Muscle of arm (tissue), 1 donor: ENCODE measurements at regions not wholly inside any gene's neighbourhood (a gene's known extent, or its start where the extent isn't known, plus 50 kb on each side); places are given as distances from the start of the nearest gene placed in this dataset.
"Not testable (repeated sequence)": the region's sequence is repeated elsewhere in the genome, so short reads cannot be mapped to it uniquely, and the experiment has no call there.

Source experiments
- DNase-seq: peaks from one replicate; pipeline ENCODE4 v3.0.0-alpha.2; 2013

DNA sequence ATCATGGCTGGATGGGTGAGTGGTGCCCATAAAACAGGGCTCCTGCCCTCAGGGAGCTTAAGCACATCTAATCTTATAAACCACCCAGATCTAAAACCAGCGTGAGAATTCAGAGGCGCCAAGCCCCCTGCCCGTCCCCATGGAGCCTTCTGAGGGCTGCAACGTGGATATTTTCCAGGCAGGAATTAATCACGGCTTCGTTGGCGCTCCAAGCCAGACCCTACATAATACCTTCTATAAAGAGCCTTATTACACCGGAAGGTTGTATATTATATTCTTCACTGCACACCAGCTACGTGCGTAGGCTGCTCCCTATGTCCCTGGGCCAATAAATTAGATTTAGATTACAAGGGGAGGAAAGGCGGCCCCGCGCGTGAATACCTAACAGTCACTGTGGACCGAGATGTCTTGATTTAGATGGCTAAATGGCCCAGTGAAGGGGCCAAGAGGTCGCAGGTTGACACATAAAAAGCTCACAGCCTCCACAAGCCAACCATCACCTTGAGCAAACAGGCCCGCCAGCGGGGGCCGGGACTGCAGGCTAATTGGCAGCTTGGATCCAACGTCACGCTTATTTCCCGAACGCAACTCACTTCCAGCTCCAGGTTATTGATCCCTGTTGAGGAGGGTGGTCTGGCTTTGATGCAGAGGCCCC, 64.7 kb upstream of the APCDD1L start:
- no peak for DNase-seq

DNA sequence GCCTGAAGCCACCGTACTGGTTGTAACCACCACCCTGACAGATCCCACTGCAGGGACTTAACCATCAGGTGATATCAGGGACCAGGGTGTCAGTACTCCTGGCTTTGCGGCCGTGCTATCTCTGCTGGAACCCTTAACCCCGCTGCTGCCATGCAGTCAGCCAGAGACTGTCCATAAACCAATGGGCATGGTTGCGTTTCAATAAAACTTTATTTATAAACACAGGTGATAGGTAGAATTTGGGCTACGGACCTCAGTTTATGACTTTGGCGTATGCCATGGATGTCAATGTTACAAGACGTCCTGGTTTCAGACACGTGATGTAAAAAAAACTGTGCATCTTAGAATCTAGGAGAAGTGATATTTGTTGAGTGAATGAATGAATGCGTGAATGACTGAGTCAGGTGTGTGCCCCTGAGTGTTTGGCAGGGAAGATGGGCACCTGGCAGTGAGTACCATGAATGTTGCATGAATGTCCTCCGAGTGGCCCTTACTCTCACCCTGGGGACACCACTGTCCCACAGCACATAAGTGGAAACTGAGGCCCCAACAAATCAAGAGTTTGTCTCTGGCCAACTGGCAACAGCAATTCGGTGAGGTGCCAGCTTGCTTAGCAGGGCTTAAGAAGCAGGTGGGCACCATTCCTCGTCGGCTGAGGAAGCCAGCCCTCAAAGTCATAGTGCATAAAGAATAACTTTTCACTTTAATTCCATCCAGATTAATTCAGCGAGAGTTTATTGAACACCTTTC, 64.0 kb upstream of the APCDD1L start:
- DNase-seq = no peak

DNA sequence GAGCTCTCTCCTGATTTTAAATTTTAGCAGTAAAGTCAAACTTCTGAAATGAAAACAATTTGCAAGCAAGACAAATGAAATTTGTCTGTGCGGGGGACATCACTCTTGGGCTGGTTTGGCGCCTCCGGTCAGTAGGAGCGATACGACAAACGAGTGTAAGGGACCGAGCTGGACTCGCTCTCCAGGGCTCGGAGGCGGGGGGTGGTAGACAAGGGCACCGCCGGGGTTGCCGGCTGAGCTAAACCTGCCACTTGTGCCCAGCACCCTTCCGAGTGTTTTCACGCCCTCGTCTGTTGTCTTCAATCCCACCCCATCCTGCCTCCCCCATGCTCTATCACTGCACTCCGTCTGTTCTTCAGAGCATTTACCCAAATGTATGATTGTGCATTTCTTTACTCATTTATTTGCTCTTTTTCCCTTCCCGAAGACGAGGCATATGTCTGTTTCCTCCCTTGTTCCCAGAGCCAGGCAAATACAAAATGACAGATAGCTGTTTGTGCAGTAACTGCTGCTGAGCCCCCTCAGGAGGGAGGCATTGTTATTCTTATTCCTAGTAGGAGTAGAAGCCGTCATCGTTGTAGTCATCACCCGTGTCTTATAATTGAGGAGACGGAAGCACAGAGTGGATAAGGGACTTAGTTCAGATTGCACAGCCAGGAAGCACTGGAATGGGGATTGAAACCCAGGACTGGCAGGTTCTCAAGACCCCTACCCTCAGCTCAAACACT, 62.8 kb upstream of the APCDD1L start:
- DNase-seq = no peak

DNA sequence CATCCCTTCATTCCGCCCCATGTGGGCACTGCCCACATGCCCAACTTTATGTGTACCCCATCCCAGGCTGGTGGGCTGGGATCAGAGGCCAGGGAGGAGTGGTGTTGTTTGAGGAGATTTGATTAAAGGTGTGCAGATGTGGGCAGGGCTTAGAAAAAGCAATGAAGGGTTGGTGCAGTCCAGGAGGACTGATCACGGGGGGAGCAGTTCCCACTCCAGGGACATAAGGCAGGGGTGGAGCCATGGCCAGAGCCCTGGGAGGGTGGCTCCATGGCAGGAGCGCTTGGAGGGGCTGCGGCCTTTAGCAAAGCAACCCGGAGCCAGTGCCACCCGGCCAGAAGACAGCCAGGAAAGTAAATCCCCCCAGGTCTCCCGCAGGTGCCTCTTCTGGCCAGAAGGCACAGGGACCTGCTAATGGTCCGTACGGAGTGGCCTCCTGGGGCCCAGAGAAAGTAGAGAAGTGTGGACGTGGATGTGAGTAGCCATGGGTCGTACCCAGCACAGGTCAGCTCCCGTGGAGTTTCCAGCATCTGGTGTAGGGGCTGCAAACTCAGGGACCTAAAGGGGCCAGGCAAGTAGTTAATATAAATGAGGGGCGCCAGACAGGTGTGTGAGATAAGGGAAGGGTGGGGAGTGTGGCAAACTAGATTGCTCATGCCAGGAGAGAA, 62.1 kb upstream of the APCDD1L start:
- no peak for DNase-seq

DNA sequence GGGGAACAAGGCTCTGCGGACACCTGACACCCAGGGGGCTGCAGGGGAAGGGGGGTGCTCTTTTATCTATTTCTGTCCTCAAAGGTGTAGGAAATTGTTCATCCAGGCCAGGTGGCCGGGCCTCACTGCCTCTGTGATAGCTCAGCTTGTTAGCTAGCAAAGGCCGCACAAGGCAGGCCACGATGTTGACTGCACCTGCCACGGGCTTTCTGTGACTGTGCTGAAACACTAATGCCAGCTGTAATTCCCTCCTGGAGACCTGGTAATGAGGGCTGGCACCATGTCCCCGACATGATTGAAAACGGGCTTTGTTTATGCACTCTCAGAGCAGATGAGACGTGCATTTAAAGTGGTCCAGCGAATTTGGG, 61.4 kb upstream of the APCDD1L start:
- DNase-seq = no peak

DNA sequence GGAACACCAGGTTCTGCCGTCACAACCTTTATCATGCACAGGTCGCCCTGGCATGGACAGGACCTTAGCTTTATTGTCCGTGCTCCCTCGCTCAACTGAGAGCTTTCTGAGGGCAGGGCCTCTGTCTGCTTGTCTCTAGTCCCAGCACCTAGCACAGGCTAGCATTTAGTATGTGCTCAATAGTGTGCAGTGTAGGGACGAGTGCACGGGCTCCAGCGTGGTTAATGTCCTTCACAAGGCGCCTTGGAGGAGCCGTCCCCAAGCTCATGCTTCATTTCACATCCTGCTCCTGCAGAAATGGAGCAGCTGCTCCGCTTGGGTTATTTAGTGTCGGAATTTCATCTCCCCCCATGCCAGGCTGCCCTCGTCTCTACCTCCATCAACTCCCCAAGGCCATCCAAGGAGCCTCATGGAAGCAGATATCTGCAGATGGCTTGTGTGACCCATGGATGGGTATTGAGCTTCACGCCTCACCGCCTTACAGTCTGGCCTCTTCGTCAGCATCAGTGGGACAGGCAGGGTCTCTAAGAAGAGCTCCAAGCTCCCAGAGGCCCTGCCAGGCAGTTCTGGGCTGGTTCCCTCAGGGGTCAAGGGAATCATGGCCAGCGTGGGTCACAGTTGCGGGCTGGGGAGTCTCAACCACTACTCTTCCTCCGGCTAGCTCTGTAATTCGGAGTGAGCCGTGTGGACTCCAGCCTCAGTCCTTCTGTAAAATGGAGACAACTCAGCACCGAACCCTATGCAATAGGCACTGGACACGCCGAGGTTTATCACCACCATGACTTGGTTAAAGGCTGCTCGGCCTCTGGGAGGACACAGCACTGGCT, 60.8 kb upstream of the APCDD1L start:
- DNase-seq = no peak

DNA sequence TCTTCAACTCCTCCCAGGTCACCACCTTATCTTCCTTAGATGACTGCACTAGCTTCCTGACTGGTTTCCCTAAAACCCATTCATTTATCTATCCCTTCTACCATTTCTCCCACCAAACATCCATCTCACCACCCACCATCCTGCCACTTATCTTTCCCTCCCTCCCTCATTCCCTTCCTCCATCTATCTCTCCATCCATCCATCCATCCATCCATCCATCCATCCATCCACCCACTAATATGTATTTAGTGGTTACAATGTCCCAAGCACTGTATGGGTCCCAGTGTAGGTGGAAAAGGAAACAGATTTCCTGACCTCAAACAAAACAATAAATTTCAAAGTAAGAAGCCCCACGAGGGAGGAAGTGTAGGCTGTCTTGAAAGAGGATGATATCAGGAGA, 59.3 kb upstream of the APCDD1L start:
- DNase-seq = no peak

DNA sequence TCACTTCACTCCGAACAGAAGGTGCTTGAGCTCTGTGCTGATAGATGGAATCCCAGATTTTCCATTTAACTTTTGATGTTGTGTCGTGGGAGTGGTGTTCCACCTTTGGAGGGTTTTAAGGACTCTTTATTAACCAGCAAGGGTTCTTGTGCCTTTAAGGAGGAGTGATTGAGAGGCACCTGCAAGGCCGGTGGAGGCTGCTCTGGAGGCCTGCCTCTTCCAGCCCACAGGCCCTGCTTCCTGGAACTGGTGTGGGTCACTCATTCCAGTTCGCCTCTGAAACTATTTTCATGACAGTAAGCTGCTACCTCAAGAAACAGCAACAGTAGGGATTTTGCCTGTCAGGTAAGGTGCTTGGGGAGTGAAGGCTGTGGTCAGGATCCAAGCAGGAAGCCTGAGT, 58.8 kb upstream of the APCDD1L start:
- DNase-seq = no peak

DNA sequence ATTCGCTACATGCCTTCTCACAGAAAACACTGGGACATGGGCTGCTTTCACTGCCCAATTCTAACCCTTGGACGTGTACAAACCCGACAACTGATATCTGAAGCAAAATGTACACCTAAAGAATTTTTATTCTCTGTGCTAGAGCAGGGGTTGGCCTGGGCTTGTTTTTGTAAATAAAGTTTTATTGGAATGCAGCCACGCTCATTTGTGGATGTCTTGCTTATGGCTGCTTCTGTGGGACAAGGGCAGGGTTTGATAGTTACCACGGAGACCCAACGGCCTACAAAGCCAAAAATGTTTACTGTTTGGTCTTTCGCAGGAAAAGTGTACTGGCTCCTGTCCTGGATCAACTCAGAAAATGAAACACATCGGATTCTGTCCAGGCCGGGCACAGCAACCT, 58.1 kb upstream of the APCDD1L start:
- DNase-seq = no peak

DNA sequence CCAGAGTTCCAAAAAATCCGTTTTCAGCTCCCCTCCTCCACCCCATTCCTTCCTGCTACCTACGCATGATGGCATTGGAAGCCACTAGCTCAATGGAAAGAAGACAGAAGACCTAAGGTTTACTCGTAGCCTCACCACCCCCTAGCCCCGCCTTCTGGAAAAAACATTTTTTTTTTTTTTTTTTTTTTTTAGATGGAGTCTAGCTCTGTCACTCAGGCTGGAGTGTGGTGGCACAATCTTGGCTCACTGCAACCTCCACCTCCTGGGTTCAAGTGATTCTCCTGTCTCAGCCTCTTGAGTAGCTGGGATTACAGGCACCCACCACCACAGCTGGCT, 57.2 kb upstream of the APCDD1L start:
- not testable (repeated sequence) for DNase-seq

DNA sequence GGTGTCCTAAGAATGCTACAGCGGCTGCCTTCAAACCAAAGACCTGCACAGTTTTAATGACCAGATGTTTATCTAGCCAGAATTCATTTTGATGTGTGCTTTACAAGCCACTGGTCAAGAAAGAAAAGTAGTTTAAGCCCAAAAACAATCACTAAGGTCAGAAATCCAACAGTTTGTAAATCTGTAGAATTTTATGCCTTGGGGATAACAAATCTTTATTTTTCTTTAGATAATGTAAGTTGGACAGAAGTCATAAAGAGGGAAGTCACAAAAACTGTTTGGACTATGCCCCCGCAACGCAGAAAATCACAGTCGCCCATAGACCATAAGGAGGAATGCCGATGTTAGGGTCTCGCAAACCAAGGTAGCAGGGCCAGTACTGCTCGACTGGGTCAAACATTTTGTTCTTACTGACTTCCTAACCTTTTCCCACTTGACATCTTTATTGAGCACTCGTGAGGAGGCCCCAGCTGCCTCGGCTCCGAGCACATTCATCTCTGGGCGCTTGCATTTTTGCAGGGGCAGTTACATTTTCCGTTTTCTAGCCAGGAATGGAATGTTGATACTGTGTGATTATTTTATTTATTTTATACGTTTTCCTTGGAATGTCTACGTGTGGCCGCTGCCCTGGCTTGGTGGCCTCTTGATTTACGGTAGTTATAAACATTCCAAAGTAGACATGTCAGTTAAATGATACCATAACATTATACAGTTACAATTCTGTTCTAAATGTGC, 56.7 kb upstream of the APCDD1L start:
- DNase-seq = no peak

DNA sequence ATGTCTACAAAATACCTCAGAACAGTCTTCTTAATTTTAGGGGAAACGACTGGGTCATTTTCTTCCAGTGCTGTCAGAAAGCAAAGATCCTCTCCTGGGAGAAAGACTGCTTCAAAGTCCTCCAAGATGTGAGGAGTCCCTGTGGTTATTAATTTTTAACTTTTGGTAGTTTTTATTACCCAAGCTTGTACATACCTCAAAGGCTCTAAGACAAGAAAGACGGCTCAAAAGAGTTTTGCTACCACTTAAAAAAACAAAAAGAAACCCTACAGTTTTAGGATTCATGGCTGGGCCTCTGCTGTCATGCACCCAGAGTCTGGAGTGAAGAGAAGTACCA, 56.1 kb upstream of the APCDD1L start:
- no peak for DNase-seq

DNA sequence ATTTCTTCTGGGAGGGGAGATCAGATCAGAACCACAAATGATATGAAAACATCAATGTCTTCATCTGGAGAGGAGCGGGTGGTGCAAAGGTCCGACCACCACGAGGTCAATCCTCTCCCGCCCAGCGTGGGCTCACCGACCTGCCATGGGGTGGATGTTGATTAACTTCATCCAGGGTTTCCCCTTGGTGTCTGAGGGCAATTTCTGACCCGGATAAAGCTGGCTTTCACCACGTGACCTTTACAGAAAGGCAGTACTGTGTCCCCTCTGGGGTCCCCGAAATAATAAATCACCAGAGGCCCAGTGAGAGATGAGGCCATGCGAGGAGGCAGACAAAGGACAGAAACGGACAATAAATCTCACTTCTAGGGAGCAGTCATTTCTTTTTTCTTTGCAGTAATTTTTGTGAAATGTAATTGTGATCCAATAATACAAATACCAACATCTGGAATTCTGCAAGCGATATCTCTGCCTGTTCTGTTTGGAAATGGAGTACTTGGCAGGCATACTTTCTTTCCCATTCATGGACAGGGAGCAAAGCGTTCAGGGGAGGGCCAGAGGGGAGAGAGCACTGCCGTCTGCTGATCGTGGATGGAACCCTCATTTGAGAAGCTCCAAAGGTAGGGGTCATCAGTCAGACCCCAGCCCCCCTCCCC, 55.1 kb upstream of the APCDD1L start:
- no peak for DNase-seq

DNA sequence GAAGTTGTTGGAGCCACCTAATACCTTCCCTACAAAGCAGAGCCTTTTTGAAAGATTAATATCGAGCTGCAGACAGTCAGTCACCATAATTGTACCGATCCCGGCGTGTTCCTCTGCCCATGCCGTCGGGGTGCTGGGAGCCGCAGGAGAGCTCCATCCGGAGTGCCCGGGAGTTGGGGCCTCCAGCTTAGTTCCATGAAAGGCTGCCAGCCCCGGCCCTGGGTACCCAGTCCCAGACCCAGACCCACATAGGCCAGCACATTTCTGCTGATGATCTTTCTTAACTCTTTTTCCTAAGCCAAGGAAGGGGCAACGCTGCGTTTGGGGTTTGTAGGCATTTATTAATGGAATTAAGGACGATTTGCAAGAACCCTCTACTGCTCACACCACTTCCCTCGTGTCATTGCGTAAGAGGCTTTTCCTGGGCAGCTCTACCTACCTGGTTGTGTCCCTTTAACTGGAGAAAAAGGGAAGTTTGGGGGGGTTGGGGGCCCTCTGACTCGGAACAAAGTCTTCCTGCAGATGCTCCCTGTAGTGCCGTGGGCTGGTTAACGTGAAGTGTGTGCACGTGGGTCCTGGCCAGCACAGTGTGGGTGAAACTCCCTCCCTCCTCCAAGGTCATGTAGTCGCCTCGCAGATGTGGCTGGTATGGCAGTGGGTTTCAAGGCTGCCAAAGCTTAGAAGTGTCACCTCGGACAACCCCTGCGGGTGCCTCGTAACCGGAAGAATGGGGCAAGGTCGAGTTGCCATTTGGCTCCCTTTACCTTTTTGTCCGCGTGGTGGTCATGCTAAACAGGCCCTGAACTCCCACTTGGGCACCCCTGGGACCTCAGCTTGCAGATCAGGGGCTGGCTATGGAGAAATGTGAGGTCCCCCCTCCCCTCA, 54.3 kb upstream of the APCDD1L start:
- no peak for DNase-seq

DNA sequence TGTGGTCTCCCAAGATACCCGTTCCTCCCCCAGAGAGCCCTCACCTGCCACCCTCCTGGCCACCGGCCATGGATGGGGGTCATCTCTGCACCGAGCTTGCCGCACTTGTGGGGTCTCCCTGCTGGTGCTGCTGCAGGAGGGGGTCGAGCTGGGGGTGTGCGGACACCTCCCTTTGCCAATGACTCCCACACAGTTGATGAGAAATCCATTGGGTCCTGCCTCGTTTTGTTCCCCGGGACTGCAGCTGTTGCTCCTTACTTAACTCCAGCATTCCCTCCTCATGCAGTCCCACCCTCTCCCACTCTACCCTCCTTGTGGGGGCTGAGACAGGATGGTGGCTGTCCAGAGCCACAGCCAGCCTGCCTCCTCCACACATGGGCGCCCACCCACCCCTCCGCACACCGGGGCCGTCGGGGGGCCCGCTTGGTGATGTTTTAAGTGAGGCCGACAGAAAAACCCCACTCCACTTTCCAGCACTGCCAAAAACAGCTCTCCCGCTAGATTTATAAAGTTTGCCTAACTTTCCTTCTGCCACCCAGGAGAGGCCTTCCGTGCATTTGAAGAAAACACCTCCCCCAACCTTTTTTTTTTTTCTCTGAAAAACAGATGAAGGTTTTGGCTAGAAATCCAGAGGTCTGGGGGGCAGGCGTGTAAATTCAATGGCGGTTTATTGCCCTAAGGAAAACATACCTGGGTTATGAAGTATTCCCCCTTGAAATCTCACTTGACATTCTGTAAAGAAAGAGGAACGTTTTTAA, 53.5 kb upstream of the APCDD1L start:
- peak; percentile 57 for DNase-seq

DNA sequence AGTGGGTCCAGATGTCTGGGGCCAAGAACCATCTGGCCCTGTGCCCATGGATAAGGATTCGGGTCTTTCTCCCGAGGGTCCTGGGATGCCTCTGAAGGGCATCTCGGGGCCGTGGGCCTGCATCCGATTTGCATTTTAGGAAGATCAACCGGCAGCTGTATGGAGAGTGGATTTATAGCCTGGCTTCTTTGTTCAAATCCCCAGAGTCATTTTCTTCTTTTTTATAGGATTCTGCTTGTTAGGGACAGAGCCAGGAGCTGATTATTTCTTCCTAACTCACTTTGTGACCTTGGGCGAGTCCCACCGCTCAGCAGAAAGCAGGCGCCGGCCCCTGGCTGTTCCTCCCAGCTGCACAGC, 52.9 kb upstream of the APCDD1L start:
- DNase-seq = no peak

DNA sequence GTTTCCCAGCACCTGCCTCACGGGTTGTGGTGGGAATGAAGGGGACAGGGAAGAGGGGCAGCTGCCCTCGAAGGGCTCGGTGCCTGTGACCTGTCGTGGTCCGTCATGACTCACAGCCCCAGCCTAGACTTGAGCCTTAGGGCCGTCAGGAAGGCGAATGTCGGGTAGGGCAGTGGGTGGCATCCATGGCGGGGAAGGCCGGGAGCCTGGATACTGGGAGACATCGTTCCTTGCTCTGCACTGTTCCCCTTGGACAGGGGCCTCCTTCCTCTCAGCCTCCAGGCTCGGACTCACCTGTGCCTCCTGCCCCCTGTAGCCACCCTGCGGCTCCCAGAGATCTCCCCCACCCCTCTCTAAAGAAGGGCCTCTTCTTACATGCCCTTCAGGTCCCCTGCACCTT, 52.2 kb upstream of the APCDD1L start:
- DNase-seq = no peak

DNA sequence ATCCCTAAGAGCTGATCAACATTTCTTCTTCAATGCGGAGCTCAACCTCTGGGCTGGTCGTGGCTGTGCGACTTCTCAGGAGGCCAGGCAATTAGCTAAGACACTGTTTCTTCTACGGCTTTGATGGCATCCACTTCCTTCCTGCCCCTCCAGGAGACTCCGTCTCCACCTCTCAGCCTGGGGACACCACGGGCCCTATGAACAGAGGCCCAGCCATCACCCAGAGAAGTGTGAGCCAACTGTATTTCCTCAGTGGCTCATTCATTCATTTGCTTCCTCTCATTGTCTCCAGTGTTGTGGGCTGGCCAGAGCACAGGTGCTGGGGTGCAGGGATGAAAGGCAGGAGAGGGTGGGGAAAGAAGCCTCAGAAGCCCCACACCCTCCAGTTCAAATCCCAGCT, 51.8 kb upstream of the APCDD1L start:
- DNase-seq = no peak
